HepG2 (cell line): ENCODE measurements at regions not wholly inside any gene's neighbourhood (a gene's known extent, or its start where the extent isn't known, plus 50 kb on each side); places are given as distances from the start of the nearest gene placed in this dataset.

ENCODE experiments used
- ATAC-seq: fragments of 200-7000 bp; cut with Tn5 transposase; 3 replicates; pipeline ENCODE4 v1.9.1; 2020; ENCODE audit warnings: mild to moderate bottlenecking, moderate library complexity
- BruUV-seq: library from RNA; stranded (reverse); fragments of 400-500 nt; replicated peaks from 2 replicates; lab custom pipeline; 2021; lab: Mats Ljungman, UMichigan
- CTCF ChIA-PET: fragments of 300-600 bp; formaldehyde crosslinking; extraction: SDS; loops from one replicate; lab custom pipeline; 2021; ENCODE audit warnings: low total read pairs, inconsistent platforms, low intra/inter-chr PET ratio; lab: Yijun Ruan, JAX
- POLR2A ChIA-PET: fragments of 350-600 bp; sonication (Branson Sonifier 250); formaldehyde crosslinking; loops from one replicate; lab custom pipeline; 2020; ENCODE audit warnings: antibody characterized with exemption, inconsistent platforms; lab: Yijun Ruan, JAX
- DNase-seq: peaks from one replicate; pipeline ENCODE4 v3.0.0-alpha.2; 2015; ENCODE audit warnings: low spot score
- FAIRE-seq: peaks from 3 replicates; lab custom pipeline; 2011; peaks lifted over from hg19 to GRCh38; lab: Jason Lieb, UNC
- H2AFZ ChIP-seq: one replicate; pipeline ENCODE4 v1.6.1; 2011; ENCODE audit warnings: low read length, inconsistent platforms
- H3K27ac ChIP-seq: fragments of 300-600 bp; 3 replicates; pipeline ENCODE4 v1.8.0; 2011; ENCODE audit warnings: mixed run types, mild to moderate bottlenecking, mixed read lengths, low read length, inconsistent platforms; ENCODE audit not compliant: insufficient read depth; ENCODE audit errors: extremely low read length
- H3K27me3 ChIP-seq, 2 experiments: fragments of 200-600 bp in 1 of 2; 2 replicates in 1 of 2; 3 replicates in 1 of 2; pipeline versions ENCODE4 v1.6.0 to v1.8.0; 2011; ENCODE audit warnings: low read length in 2 of 2, mild to moderate bottlenecking in 2 of 2, moderate library complexity in 2 of 2, inconsistent platforms in 1 of 2; ENCODE audit not compliant: insufficient read depth in 2 of 2, control insufficient read depth in 1 of 2
- H3K36me3 ChIP-seq, 2 experiments: fragments of 200-600 bp in 1 of 2; replicated peaks in 1 of 2; 2 replicates in 1 of 2; 3 replicates in 1 of 2; pipeline versions ENCODE4 v1.5.1 to v1.8.0; 2011; ENCODE audit warnings: low read length in 2 of 2, inconsistent platforms in 1 of 2; ENCODE audit not compliant: insufficient read depth in 2 of 2, control insufficient read depth in 1 of 2
- H3K4me1 ChIP-seq: 2 replicates; pipeline ENCODE4 v1.5.1; 2012; ENCODE audit warnings: low read length, inconsistent platforms; ENCODE audit not compliant: insufficient read depth
- H3K4me2 ChIP-seq: 2 replicates; pipeline ENCODE4 v1.6.0; 2011; ENCODE audit warnings: low read depth, low read length, inconsistent platforms
- H3K4me3 ChIP-seq, 3 experiments: fragments of 200-600 bp in 1 of 3; sonication (generic), shearing (Covaris generic) in 1 of 3; replicated peaks in 1 of 3; 2 replicates each; pipeline ENCODE4 v1.5.1; 2011 to 2016; ENCODE audit warnings: low read length in 3 of 3, inconsistent platforms in 2 of 3, low read depth in 2 of 3, mild to moderate bottlenecking in 2 of 3, control low read depth in 1 of 3, mixed read lengths in 1 of 3; ENCODE audit not compliant: insufficient read depth in 1 of 3
- H3K79me2 ChIP-seq: one replicate; pipeline ENCODE4 v1.6.1; 2011; ENCODE audit warnings: low read length, inconsistent platforms; ENCODE audit not compliant: insufficient read depth
- H3K9ac ChIP-seq: 2 replicates; pipeline ENCODE4 v1.6.0; 2011; ENCODE audit warnings: mild to moderate bottlenecking, low read depth, low read length, inconsistent platforms; ENCODE audit not compliant: insufficient read depth
- H3K9me3 ChIP-seq: 2 replicates; pipeline ENCODE4 v1.5.1; 2012; ENCODE audit warnings: mild to moderate bottlenecking, low read length
- H4K20me1 ChIP-seq: 2 replicates; pipeline ENCODE4 v1.6.0; 2011; ENCODE audit warnings: inconsistent platforms, mild to moderate bottlenecking, low read length, moderate library complexity; ENCODE audit not compliant: insufficient read depth
- NFYB ChIP-seq: sonication (generic); formaldehyde crosslinking; IDR thresholded peaks from 2 replicates; pipeline ENCODE4 v1.4.0; 2020; ENCODE audit warnings: missing genetic modification reagents
- RFXANK ChIP-seq: IDR thresholded peaks from 2 replicates; pipeline ENCODE4 v1.6.1; 2016
- SCMH1 ChIP-seq: sonication (generic); formaldehyde crosslinking; IDR thresholded peaks from 2 replicates; pipeline ENCODE4 v1.9.0; 2021; ENCODE audit warnings: missing genetic modification reagents, mild to moderate bottlenecking, borderline replicate concordance
- ZMYM3 ChIP-seq: sonication (generic); formaldehyde crosslinking; IDR thresholded peaks from 2 replicates; pipeline ENCODE4 v1.5.1; 2020; ENCODE audit warnings: mild to moderate bottlenecking, missing genetic modification reagents
- WGBS: methylation state at CpG from one replicate; pipeline ENCODE4 v1.1.6; 2017; ENCODE audit warnings: low lambda C conversion rate; 5-methylcytosine and 5-hydroxymethylcytosine counted together
- in situ Hi-C: cut with HindIII; loops from 2 replicates; pipeline ENCODE4 v1.10.0; 2017; ENCODE audit warnings: low pct_unique_long_range_greater_than_20kb; ENCODE audit not compliant: extremely low pct_ligation_motif_present
- intact Hi-C: fragments of 100-400 bp; cut with micrococcal nuclease; formaldehyde crosslinking; loops from one replicate; pipeline ENCODE4 v1.10.0; 2022; ENCODE audit not compliant: unreplicated experiment

GRCh38 chr1:34270181-34270580 lies 93.5 kb downstream of the C1orf94 start:
- Histone ChIP-seq H3K27ac (no peak overlapping the region), H3K9me3 (peaks cover 4% of the 10 kb centered on the region; the same call in 1 of the 2 replicates), H4K20me1 (no peaks in the 10 kb centered on the region)
- 0% methylated on average over 3 of the region's 3 CpGs for WGBS
- FAIRE-seq (no peak), DNase-seq (no peak), ATAC-seq (no peak)
- intact Hi-C loops, result no loop called here
- TF ChIP-seq ZMYM3 (CRISPR knock-in tag) (no peak), RFXANK (no peak), NFYB (CRISPR knock-in tag) (no peak)
- TF ChIP-seq, all 625 proteins: peak for 0
- ChIA-PET CTCF (no interaction called here), POLR2A (no interaction called here)
- Histone ChIP-seq H3K4me2 (no peak overlapping the region), H3K27me3 (peaks cover 0 to 5% of the 10 kb centered on the region in 2 experiments; a peak in 1 of 5 replicates), H3K4me3 (no peak overlapping the region), H3K9ac (no peak overlapping the region), H3K36me3 (no peaks in the 10 kb centered on the region), H3K4me1 (no peaks in the 10 kb centered on the region), H2AFZ (no peak overlapping the region), H3K79me2 (no peaks in the 10 kb centered on the region)
- in situ Hi-C loops, result no loop called here
- BruUV-seq, result no TSS peak

GRCh38 chr1:34272152-34272551 lies 95.4 kb downstream of the C1orf94 start:
- no peak overlapping the region for H2AFZ ChIP-seq

More at GRCh38 chr1:34272152-34272551, 95.4 kb downstream of the C1orf94 start:
- no peak overlapping the region for H3K27ac ChIP-seq
- no peaks in the 10 kb centered on the region for H3K4me1 ChIP-seq
- no TSS peak for BruUV-seq
- no peaks in the 10 kb centered on the region for H4K20me1 ChIP-seq
- no peak overlapping the region for H3K4me2 ChIP-seq
- H3K36me3 ChIP-seq, result no peaks in the 10 kb centered on the region
- H3K4me3 ChIP-seq, result no peak overlapping the region
- intact Hi-C loops, result no loop called here
- H3K79me2 ChIP-seq, result no peaks in the 10 kb centered on the region
- WGBS, result 3% methylated on average over 4 of the region's 4 CpGs
- ChIA-PET CTCF (no interaction called here), POLR2A (no interaction called here)
- in situ Hi-C loops, result no loop called here
- no peaks in the 10 kb centered on the region for H3K27me3 ChIP-seq
- peaks cover 4% of the 10 kb centered on the region; the same call in 1 of the 2 replicates for H3K9me3 ChIP-seq
- DNase-seq (no peak), ATAC-seq (no peak), FAIRE-seq (no peak)
- TF ChIP-seq SCMH1 (CRISPR knock-in tag), result no peak
- no peak overlapping the region for H3K9ac ChIP-seq
